ENCODE measurements at regions not wholly inside any gene's neighbourhood (a gene's known extent, or its start where the extent isn't known, plus 50 kb on each side); places are given as distances from the start of the nearest gene placed in this dataset.

GRCh38 chr5:143987751-143988560 lies 176.0 kb downstream of the HMHB1 start:
- Mint-ChIP-seq H3K36me3 (ENCODE audit: insufficient read depth, unreplicated experiment) (no peaks in the 10 kb centered on the region), H3K9me3 (ENCODE audit: unreplicated experiment) (no peaks in the 10 kb centered on the region), H3K4me1 (ENCODE audit: low read depth, unreplicated experiment) (peaks cover 15% of the 10 kb centered on the region), H3K27me3 (ENCODE audit: insufficient read depth, unreplicated experiment) (peaks cover 6% of the 10 kb centered on the region), H3K27ac (ENCODE audit: unreplicated experiment) (no peak overlapping the region), H3K4me3 (ENCODE audit: unreplicated experiment) (no peak overlapping the region)
- intact Hi-C loops (cut with micrococcal nuclease; ENCODE audit: unreplicated experiment), result no loop called here
- ChIA-PET POLR2A (no interaction called here), CTCF (no interaction called here)
- Histone ChIP-seq H3K36me3 (ENCODE audit: control insufficient read depth, insufficient read depth, low read length) (no peaks in the 10 kb centered on the region), H3K4me1 (peaks cover 10% of the 10 kb centered on the region), H3K4me3 (ENCODE audit: low read depth, low read length) (no peak overlapping the region), H3K27me3 (replicated peaks; ENCODE audit: control insufficient read depth, insufficient read depth, low read length) (no peaks in the 10 kb centered on the region), H3K9me3 (no peaks in the 10 kb centered on the region; the same call in 1 of the 2 replicates)
- DNase-seq, result no peak
- TF ChIP-seq CTCF (IDR thresholded peaks at IDR 0.05; ENCODE audit: insufficient read depth in 1 of 2, low read depth in 1 of 2, low read length in 1 of 2, severe bottlenecking in 1 of 2, unreplicated experiment in 1 of 2), result no peak
- no TSS peak for BruUV-seq (replicated peaks)

GRCh38 chr5:143992496-143992895 lies 178.0 kb downstream of the YIPF5 start:
- no peak for TF ChIP-seq CTCF (IDR thresholded peaks at IDR 0.05; ENCODE audit: insufficient read depth in 1 of 2, low read depth in 1 of 2, low read length in 1 of 2, severe bottlenecking in 1 of 2, unreplicated experiment in 1 of 2)
- CTCF ChIA-PET, result no interaction called here
- BruUV-seq (replicated peaks), result no TSS peak
- intact Hi-C loops (cut with micrococcal nuclease; ENCODE audit: unreplicated experiment), result no loop called here
- Histone ChIP-seq H3K27me3 (replicated peaks; ENCODE audit: control insufficient read depth, insufficient read depth, low read length) (no peaks in the 10 kb centered on the region), H3K36me3 (ENCODE audit: control insufficient read depth, insufficient read depth, low read length) (no peaks in the 10 kb centered on the region), H3K9me3 (no peaks in the 10 kb centered on the region), H3K4me3 (ENCODE audit: low read depth, low read length) (no peak overlapping the region), H3K4me1 (no peaks in the 10 kb centered on the region)
- H3K27me3 Mint-ChIP-seq (ENCODE audit: insufficient read depth, unreplicated experiment), result peaks cover 8% of the 10 kb centered on the region
- no peaks in the 10 kb centered on the region for H3K9me3 Mint-ChIP-seq (ENCODE audit: unreplicated experiment)
- no peak overlapping the region for H3K27ac Mint-ChIP-seq (ENCODE audit: unreplicated experiment)
- no peak overlapping the region for H3K4me3 Mint-ChIP-seq (ENCODE audit: unreplicated experiment)
- no peaks in the 10 kb centered on the region for H3K4me1 Mint-ChIP-seq (ENCODE audit: low read depth, unreplicated experiment)
- no peaks in the 10 kb centered on the region for H3K36me3 Mint-ChIP-seq (ENCODE audit: insufficient read depth, unreplicated experiment)
- no peak for DNase-seq
- POLR2A ChIA-PET, result no interaction called here

GRCh38 chr5:144002876-144003275 lies 167.6 kb downstream of the YIPF5 start:
- no peak overlapping the region for H3K27ac Mint-ChIP-seq (ENCODE audit: unreplicated experiment)
- H3K4me1 Mint-ChIP-seq (ENCODE audit: low read depth, unreplicated experiment), result no peaks in the 10 kb centered on the region
- H3K36me3 Mint-ChIP-seq (ENCODE audit: insufficient read depth, unreplicated experiment), result no peaks in the 10 kb centered on the region
- H3K9me3 ChIP-seq, result no peaks in the 10 kb centered on the region
- BruUV-seq (replicated peaks), result no TSS peak
- DNase-seq, result no peak
- no peaks in the 10 kb centered on the region for H3K9me3 Mint-ChIP-seq (ENCODE audit: unreplicated experiment)
- no peak overlapping the region for H3K4me3 ChIP-seq (ENCODE audit: low read depth, low read length)
- no peaks in the 10 kb centered on the region for H3K27me3 ChIP-seq (replicated peaks; ENCODE audit: control insufficient read depth, insufficient read depth, low read length)
- POLR2A ChIA-PET, result no interaction called here
- H3K4me3 Mint-ChIP-seq (ENCODE audit: unreplicated experiment), result no peak overlapping the region
- H3K36me3 ChIP-seq (ENCODE audit: control insufficient read depth, insufficient read depth, low read length), result no peaks in the 10 kb centered on the region
- TF ChIP-seq CTCF (IDR thresholded peaks at IDR 0.05; ENCODE audit: insufficient read depth in 1 of 2, low read depth in 1 of 2, low read length in 1 of 2, severe bottlenecking in 1 of 2, unreplicated experiment in 1 of 2), result no peak
- no peaks in the 10 kb centered on the region for H3K4me1 ChIP-seq
- intact Hi-C loops (cut with micrococcal nuclease; ENCODE audit: unreplicated experiment), result no loop called here
- CTCF ChIA-PET, result interaction anchor here (0.6 kb wide), 1 partner anchor 596 kb away, joined by 5 read pairs; no protein-coding TSS in a partner anchor
- no peaks in the 10 kb centered on the region for H3K27me3 Mint-ChIP-seq (ENCODE audit: insufficient read depth, unreplicated experiment)

All from Caco-2 (cell line).